Left cardiac atrium (tissue), 4 donors: ENCODE measurements at regions not wholly inside any gene's neighbourhood (a gene's known extent, or its start where the extent isn't known, plus 50 kb on each side); places are given as distances from the start of the nearest gene placed in this dataset.
"Not testable (repeated sequence)": the region's sequence is repeated elsewhere in the genome, so short reads cannot be mapped to it uniquely, and the experiment has no call there.

Source experiments
- ATAC-seq, 2 donors: fragments of 200-7000 bp; cut with Tn5 transposase; one replicate each; pipeline ENCODE4 v1.9.1; 2020; ENCODE audit warnings: mild to moderate bottlenecking in 2 of 2, moderate library complexity in 2 of 2
- DNase-seq: peaks from one replicate; pipeline ENCODE4 v3.0.0-alpha.2; 2020
- intact Hi-C, 2 donors: fragments of 100-400 bp; cut with DNase I; formaldehyde crosslinking; loops; one replicate each; pipeline versions ENCODE4 v1.14.1 to v1.15.1; 2022 to 2023
- donor health status: DM: no; HTN: yes; CAD: no.
- donor health status: DM: no; HTN: yes; CAD: no; lungs with severe emphysema.
- donor health status: DM: yes; HTN: yes; CAD: no.
- donor health status: Dilated cardiomyopathy.

DNA sequence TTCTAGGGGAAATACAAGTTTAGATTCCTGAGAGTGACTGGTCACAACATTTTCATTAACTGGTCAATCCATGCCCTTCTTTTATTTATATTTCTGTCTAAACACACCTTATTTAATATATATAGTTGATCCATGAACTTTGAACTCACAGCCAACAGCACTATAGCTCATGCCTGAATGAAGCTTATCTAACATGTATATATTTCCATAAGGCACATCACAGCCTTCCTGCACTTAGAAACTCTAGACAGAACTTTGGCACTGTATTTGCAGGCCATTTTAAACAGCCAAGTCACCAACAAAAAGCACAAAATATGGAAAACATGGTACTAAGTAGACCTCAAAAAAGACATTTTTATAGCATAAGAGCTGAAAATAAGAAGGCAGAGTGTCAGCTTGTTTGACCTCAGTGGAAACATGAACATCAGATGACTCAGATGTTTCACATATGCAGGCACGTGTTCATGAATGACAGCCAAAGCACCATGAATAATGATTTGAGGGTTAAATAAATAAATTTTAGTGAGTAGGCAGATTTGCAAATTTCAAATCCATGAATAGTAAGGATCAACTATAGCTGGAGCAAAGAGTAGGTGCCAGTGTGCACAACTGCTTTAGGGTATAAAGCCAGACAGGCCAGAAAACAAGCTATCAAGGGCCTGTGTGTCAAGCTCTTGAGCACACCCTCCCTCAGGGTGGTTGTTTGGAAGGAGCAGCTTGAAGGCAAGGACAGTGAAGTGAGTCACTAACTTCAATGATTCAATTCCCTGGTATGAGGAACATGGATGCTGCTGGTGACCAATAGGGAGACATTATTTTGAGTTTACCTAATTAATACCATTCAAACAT lies 88.9 kb upstream of the NT5E start:
- no peak for DNase-seq
- ATAC-seq = peak in 1 of 2 donors; percentile 95
- intact Hi-C loops = no loop called here

DNA sequence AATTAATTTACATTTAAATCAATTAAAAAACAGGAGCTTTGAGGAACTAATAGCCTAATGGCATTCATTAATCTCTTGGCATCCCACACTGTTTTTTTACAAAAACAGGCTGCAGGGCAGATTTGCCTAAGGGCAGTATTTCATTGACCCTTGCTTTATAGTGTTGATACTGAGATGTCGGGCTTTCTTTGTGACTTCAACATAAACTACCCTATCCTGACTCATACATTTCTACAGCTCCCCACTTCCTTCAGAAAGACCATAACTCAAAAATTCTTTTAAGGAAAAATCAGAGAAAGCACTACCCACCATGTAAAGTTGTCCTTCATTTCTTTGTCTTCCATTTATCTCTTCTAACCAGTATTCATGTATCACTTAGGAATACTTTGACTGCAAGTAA lies 92.2 kb upstream of the NT5E start:
- DNase-seq (no peak), ATAC-seq (no peak)
- intact Hi-C loops = loop anchor here in 1 of 2 donors (5.0 kb wide), 1 partner anchor 125 kb away; no protein-coding TSS in a partner anchor

DNA sequence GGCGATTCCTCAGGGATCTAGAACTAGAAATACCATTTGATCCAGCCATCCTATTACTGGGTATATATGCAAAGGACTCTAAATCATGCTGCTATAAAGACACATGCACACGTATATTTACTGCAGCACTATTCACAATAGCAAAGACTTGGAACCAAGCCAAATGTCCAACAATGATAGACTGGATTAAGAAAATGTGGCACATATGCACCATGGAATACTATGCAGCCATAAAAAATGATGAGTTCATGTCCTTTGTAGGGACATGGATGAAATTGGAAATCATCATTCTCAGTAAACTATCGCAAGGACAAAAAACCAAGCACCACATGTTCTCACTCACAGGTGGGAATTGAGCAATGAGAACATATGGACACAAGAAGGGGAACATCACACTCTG lies 93.1 kb upstream of the NT5E start:
- intact Hi-C loops = loop anchor here in 1 of 2 donors (5.0 kb wide), 1 partner anchor 126 kb away; no protein-coding TSS in a partner anchor
- not testable (repeated sequence) for ATAC-seq

DNA sequence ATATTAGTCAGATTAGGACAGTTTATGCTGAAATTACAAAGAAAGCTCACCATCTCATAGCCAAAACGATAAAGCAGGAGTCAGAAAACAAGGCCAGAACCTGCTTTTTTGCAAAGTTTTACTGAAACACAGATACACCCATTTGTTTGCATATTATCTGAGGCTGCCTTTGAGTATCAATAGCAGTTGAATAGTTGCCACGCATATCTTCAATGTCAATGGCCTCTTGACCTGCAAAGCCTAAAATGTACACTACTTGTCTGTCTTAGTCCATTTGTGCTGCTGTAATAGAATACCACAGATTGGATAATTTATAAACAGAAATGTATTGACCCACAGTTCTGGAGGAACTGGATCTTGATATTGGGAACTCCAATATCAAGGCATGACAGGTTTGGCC lies 94.1 kb upstream of the NT5E start:
- no peak for ATAC-seq
- no peak for DNase-seq
- intact Hi-C loops = loop anchor here (2.0 to 5.0 kb wide), 2 partner anchors 126 to 127 kb away; no protein-coding TSS in a partner anchor

More for the DNA sequence above, 93.1 kb upstream of the NT5E start:
- DNase-seq = not testable (repeated sequence)

DNA sequence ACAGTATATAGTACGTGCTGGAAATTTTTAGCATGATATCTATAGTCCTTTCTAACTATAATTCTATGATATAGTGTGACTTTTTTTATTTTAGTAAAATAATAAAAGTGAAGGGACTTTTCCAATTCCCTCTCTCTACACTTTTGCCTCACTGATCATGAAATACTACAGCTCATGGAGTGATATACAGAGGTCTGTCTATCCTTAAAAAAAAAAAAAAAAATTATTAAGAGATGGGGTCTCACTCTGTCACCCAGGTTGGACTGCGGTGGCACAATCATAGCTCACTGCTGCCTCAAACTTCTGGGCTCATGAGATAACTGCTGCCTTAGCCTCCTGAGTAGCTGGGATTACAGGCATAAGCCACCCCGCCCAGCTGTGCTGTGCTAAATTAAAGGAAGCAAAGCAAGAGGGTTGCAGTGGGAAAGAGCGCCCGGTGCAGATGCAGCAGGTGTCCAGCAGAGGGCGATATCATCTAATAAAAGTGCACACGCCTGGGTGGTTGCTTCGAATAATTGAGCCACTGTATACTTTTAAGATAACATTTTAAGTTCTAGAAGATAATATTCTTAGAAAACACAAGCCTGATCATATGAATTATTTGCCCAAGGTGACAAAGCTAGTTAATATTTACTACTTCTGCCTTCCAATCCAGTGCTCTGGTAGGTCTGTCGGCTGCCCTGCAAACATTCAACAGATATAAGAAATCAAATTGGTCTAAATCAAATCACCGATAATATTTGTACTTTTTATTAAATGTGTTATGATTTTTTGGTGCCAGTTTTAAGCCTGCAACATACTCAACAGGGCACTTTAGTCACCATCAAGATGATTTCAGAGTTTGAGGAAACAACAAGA lies 94.9 kb upstream of the NT5E start:
- DNase-seq (peak; percentile 72), ATAC-seq (peak; percentile 88 to 91)
- intact Hi-C loops = loop anchor here (2.0 to 5.0 kb wide), 2 partner anchors 127 to 128 kb away; no protein-coding TSS in a partner anchor

DNA sequence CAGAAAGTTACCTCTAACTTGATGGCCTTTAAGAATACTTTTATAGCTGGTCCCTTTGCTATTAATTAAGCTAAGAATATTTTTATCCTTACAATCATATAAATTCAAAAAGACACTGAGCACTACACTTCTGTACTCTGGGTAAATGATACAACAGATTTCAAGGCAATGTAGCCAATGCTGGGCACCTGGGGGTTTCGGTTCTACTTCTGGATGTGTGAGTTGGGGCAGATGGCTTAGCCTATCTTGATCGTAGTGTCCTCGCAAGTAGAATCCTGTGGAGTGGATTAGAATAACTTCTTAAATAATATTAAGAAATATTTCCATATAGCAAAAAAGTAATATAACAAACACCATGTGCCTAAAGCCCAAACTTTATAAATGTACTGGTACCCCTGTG lies 96.9 kb upstream of the NT5E start:
- DNase-seq (no peak), ATAC-seq (no peak)
- intact Hi-C loops = no loop called here

DNA sequence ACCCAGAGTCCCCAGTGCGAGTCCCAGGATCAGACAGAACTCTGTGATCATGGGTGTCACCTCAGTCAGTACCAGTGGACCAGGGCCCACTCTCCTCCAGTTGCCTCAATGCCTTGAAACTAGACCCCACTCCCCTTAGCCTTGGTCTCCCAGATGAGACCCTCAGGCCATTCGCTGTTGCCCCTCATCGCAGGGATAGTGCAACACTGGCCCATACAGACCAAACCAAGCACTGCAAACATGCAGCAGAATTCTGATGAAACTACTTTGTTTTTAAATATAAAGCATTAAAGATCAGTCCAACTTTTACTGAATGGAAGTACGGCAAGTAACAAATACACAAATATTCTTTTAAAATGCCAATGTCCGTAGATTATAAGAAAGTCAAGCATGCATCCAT lies 101.2 kb upstream of the NT5E start:
- ATAC-seq (no peak), DNase-seq (no peak)
- intact Hi-C loops = no loop called here

DNA sequence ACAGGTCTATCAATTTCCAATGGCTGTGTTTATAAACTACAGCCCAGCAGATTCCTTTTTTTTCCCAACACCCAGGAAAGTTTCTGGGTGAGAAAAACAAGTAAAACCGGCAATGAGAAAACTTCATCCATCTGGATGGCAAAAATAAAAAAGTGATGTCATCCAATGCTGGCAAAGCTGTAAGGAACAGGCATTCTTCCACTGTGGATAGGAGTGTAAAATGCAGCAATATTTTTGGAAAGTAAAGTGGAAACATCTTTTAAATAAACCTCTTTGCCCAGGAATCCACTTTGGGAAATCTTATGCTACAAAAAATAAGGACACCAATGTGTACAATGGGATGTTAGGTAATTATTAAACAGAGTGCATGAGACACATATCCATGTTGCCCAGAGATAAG lies 102.1 kb upstream of the NT5E start:
- DNase-seq (no peak), ATAC-seq (no peak)
- intact Hi-C loops = no loop called here

DNA sequence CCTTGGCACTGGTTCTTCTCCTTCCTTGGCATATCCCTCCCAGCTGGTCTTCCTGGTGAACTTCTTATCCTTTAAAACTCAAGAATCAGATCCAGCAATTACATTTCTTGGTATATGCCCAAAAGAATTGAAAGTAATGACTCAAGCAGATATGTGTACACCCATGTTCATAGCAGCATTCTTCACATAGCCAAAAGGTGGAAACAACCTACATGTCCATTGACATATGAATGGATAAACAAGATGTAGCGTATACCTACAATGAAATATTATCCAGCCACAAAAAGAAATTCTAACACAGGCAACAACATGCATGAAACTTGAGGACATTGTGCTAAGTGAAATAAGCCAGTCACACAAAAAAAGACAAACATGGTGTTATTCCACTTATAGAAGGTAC lies 103.7 kb upstream of the NT5E start:
- intact Hi-C loops = no loop called here
- ATAC-seq (no peak), DNase-seq (no peak)

DNA sequence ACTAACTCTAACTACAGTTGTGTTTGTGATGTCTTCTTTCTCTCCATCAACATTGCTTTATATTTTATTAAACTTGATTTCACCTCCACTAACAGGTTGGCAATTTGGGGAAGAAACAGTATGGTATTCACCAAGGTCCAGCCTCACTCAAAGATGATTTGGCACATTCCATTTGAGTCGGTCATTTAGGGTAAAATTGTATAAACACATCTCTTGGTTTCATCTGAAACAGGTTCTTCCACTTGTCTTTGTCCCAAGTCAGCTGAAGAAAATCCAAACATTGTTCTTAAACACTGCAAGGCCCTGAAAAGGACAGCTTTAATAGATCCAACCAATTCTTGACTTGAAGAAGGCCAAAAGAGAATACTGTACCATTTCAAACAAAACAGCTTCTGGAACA lies 104.9 kb upstream of the NT5E start:
- ATAC-seq = no peak
- DNase-seq = no peak
- intact Hi-C loops = no loop called here

DNA sequence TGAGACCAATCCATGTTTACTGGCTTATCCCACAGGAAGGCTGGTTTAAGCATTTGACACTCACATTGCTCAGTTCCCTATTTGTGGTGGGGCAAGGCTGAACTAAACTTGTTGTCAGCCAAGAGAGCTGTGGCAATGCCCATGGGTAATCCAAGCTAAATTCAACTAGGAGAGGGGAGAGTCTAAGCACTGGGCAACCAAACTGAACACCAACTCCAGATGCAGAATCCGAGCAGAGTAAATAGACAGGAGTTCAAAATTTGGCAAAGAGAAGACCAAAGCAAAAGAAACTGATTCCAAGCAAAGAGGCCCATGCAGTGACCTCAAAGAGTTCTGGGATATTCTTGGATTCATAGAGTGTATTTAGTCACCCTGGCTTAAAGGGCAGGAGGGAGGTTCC lies 106.5 kb upstream of the NT5E start:
- intact Hi-C loops = no loop called here
- DNase-seq (no peak), ATAC-seq (peak in 1 of 2 donors; percentile 53)

DNA sequence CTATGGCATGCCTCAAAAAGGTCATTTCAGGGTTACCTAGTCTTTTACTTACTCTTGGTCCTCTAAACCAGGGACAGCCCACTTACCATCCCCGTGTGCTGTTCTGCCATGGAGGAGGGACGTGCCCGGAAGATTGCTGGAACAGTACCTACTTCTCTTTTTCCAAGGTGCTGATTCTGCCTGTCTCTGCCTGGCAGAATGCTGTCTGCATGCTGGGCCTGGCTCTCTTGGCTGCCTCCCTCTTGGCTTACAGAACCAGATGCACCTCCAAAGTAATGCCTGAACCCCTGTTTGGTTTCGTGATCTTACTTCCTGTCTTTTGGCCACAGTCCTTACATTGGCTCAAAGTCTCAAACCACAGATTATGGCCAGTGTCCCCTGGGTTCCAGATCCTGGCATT lies 120.7 kb upstream of the NT5E start:
- no peak for ATAC-seq
- intact Hi-C loops = no loop called here
- no peak for DNase-seq

DNA sequence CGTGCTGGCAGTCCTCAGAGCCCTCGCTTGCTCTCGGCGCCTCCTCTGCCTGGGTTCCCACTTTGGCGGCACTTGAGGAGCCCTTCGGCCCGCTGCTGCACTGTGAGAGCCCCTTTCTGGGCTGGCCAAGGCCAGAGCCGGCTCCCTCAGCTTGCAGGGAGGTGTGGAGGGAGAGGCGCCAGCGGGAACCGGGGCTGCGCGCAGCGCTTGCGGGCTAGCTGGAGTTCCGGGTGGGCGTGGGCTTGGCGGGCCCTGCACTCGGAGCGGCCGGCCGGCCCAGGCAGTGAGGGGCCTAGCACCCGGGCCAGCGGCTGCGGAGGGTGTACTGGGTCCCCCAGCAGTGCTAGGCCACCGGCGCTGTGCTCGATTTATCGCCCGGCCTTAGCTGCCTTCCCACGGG lies 124.1 kb upstream of the NT5E start:
- ATAC-seq, intact Hi-C loops, DNase-seq: not testable (repeated sequence)

DNA sequence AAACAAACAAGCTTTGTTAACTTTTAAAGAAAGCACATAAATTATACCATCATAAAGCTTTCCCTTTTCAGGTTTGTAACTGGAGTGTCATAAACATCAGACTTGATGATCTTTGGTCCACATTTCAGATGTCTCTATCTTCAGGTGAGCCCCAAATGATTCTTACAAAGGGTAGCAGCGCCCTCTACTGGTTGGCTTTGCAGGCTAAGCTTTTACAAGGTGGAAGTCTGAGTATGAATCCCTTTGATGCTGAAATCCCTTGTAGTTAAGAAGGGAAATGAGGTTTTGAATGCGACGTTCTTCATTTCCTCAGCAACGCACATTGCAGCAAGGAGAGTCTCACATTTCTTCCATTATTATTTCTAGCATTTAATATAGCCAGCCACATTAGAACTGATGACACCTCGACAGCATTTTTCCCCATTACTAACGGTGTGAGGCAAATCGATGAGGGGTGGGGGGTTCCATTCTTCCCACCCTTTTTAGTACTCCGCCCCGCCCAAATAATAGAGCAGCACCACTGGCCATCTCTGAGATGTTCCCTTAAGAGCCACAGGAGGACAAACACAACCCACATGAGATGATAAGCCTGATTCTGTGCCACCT lies 126.3 kb upstream of the NT5E start:
- ATAC-seq = peak; percentile 59 to 81
- intact Hi-C loops = no loop called here
- peak; percentile 76 for DNase-seq

DNA sequence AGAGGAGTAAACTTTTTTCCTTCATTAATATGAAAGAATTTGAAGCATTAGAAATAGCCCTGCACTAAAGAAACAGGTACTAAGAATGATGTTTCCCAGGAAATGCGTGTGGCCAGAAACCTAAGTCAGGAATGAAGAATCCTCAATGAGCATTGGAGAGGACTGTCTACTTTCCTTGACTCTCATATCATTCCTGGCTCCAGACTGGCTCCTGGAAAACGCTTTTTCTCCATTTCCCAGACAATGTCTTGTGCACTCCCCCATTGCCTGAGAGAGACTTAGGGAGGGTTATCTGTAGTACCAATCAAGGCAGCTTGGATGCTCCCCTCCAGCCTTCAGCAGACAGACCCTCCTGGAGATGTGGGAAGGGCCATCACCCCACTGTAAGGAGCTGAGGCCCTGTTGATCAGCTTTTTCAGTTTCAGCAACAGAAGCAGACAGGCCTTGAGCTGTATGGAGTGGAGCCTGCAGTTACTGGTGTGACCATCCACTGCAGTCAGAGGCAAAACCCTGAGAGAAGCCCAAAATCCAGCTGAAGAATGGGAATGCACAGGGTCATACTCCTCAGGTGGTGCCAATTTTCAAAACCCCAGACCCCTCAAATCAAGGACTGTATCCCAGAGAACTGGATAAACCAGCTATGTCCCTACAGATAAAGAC lies 127.3 kb upstream of the NT5E start:
- no peak for DNase-seq
- intact Hi-C loops = no loop called here
- ATAC-seq = no peak

DNA sequence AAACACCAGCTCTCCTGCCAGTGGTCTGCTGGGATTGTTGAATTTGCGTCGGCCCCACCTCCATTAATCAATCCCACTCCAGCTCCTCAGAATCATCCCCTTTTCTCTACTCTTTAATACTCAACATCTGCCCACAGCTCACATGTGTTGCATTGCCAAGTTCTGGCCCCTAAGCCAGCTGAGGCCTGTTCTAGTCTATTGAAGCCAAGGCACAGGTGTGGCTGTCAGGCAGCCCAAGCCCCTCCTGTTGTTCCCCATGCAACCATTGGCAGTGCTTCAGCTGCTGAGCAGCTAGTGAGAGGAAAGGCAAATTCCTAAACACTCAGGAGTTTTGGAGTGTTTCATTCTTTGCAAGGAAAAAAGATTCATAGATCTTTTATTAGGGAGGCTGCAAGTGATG lies 128.0 kb upstream of the NT5E start:
- intact Hi-C loops = no loop called here
- ATAC-seq (no peak), DNase-seq (no peak)

DNA sequence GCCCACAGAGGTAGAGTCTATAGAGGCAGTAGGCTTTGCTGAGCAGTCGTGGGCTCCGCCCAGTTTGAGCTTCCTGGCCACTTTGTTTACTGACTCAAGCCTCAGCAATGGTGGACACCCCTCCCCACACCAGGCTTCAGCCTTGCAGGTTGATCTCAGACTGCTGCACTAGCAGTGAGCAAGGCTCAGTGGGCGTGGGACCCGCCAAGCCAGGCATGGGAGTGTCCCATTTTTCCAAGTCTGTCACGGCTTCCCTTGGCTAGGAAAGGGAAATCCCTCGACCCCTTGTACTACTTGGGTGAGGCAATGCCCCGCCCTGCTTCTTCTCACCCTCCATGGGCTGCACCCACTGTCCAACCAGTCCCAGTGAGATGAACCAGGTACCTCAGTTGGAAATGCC lies 135.3 kb upstream of the NT5E start:
- intact Hi-C loops = no loop called here
- DNase-seq = no peak
- no peak for ATAC-seq

DNA sequence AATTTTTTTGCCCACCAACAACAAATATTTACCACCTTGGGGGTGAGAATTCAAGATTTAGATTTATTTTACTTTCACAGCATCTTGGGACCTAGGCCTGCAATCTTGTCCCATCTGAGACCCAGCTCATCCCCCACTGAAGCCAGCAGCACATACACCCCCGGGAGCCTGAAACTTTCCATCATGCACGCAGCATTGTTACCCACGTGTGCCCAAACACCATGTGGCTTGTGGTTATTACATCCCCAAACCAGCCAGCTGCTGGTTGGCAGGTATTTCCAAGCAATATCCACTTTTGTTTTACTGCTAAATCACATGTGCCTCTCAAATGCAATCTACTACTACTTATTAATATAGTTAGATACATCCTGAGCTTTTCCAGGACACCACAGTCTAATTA lies 149.3 kb upstream of the NT5E start:
- intact Hi-C loops = no loop called here
- no peak for DNase-seq

DNA sequence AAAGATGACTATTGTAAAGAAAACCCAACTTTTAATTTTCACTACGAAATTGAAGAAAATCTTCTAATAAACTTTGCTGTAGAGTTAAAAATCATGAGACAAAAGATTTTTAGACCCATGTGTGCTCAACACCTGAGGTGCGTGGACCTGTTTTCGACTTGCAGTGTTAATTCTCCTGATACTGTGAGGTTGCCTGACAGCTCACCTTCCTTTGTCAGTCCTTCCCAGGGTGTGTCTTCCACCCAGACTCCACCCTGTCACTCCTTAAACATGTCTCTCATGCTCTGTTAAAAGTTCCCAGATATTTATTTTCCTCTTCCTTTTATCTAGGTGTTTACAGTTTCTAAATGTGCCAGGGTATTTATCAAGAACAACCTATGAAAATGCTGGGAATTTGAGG lies 151.3 kb upstream of the NT5E start:
- DNase-seq (no peak), ATAC-seq (no peak)
- intact Hi-C loops = no loop called here

More for the DNA sequence above, 149.3 kb upstream of the NT5E start:
- ATAC-seq = no peak
